Epithelial cell of esophagus (primary cell): ENCODE measurements at regions not wholly inside any gene's neighbourhood (a gene's known extent, or its start where the extent isn't known, plus 50 kb on each side); places are given as distances from the start of the nearest gene placed in this dataset.

Experiments used
- DNase-seq: peaks from one replicate; pipeline ENCODE4 v3.0.0; 2010; ENCODE audit warnings: low read depth
- H3K4me3 ChIP-seq: 2 replicates; pipeline ENCODE4 v1.5.1; 2011; ENCODE audit warnings: mild to moderate bottlenecking, low read length, control low read depth
- TF ChIP-seq, protein P1 (sequence below): IDR thresholded peaks from 2 replicates; pipeline ENCODE4 v1.5.1; 2011; ENCODE audit warnings: low read depth, mild to moderate bottlenecking, low read length, control low read depth, inconsistent platforms; ENCODE audit not compliant: insufficient read depth; ENCODE audit errors: missing control alignments

GRCh38 chr6:28772480-28773381, 151.1 kb downstream of the TRIM27 start:
- H3K4me3 ChIP-seq, result no peak overlapping the region
- peak; percentile 48 for DNase-seq
- TF ChIP-seq, protein P1, sequence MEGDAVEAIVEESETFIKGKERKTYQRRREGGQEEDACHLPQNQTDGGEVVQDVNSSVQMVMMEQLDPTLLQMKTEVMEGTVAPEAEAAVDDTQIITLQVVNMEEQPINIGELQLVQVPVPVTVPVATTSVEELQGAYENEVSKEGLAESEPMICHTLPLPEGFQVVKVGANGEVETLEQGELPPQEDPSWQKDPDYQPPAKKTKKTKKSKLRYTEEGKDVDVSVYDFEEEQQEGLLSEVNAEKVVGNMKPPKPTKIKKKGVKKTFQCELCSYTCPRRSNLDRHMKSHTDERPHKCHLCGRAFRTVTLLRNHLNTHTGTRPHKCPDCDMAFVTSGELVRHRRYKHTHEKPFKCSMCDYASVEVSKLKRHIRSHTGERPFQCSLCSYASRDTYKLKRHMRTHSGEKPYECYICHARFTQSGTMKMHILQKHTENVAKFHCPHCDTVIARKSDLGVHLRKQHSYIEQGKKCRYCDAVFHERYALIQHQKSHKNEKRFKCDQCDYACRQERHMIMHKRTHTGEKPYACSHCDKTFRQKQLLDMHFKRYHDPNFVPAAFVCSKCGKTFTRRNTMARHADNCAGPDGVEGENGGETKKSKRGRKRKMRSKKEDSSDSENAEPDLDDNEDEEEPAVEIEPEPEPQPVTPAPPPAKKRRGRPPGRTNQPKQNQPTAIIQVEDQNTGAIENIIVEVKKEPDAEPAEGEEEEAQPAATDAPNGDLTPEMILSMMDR, result no peak

DNA sequence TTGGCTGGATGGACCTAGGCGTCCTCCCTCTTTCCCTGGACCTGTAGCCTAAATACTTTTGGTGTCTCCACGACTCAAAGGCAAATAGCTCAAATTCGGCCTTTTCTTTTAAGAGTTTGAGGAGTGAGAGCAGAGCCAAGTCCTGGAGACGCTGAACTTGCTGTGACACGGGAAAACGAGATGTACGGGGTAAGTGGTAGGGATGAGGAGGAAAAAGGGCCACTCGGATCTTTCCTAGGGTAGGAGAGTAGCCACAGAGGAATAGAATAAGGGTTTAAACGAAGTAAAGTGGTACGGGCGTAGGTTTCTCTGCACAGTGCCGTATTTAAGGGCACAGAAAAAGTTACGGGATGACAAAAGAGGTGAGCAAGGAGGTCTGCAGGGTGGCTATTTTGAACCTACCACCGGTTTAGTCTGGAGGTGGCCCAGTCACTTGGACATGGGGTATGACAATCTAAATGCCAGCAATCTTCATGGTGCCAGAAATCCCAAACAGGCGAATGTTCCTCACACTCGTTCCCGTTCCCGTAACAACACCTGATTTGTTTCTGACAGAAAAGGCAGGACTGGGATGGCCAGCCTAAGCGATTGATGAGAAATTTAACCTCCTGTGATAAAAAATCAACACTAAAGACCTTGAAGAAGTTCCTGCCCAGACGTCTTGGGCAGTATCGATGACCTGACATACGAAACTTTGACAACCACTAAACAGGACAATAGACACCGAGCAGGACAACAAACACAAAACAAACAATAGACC, 149.3 kb downstream of the TRIM27 start:
- TF ChIP-seq, protein P1, result no peak
- DNase-seq, result no peak
- H3K4me3 ChIP-seq, result no peak overlapping the region

DNA sequence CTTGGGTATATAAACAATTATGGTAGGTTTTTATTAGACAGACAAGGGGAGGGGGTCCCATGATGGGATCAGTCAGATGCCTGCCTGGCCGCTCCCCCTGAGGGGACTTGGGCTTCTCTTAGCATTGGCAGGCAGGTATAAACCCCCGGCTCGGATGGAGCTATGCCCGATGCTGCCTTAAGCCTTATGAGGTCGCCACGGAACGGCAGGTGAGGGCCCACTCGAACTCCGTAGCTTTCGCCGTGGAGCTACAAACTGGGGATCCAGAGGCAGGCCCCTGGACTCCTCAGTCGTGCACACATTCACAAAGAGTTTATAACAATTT, 148.8 kb downstream of the TRIM27 start:
- no peak for DNase-seq
- TF ChIP-seq, protein P1, result no peak
- H3K4me3 ChIP-seq, result no peak overlapping the region

DNA sequence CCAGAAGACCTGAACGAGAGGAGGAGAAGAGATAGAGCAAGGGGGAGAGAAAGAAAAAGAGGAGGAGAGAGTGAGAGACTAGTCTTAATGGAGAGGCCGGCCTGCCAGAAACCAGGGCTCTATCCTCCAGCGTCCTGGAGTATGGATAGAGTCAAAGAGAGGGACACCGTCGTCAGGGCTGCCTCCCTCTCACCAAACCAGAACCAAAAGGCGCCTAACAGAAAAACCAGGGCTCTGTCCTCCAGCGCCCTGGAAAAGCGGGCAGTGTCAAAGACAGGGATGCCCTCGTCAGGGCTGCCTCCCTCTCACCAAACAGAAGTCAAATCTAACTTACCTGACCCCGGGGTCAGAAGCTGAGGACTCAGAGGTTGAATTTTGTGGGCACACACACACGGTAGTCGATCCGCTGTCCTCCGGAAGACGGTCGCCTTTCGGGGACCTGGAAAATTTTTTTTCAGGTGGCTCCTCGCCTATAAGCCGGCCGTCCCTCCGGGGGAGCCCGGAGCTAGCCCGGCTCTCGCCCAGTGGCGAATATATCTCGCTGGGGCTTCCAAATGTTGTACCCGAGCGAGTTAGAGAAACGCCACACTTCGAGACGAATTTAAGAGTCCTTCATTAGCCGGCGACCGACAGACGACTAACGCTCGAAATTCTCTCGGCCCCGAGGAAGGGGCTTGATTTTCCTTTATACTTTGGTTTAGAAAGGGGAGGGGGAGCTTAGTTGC, 148.2 kb downstream of the TRIM27 start:
- no peak for DNase-seq
- TF ChIP-seq, protein P1, result no peak

GRCh38 chr6:28776269-28777146, 147.3 kb downstream of the TRIM27 start:
- DNase-seq, result no peak
- H3K4me3 ChIP-seq, result no peak overlapping the region
- TF ChIP-seq, protein P1, result no peak

More for the DNA sequence above, 148.2 kb downstream of the TRIM27 start:
- no peak overlapping the region for H3K4me3 ChIP-seq

GRCh38 chr6:28777147-28777461, 146.7 kb downstream of the TRIM27 start:
- TF ChIP-seq, protein P1, result no peak
- H3K4me3 ChIP-seq, result no peak overlapping the region
- DNase-seq, result no peak
